Psoas muscle (tissue), 7 donors: ENCODE measurements at regions not wholly inside any gene's neighbourhood (a gene's known extent, or its start where the extent isn't known, plus 50 kb on each side); places are given as distances from the start of the nearest gene placed in this dataset.
"Not testable (repeated sequence)": the region's sequence is repeated elsewhere in the genome, so short reads cannot be mapped to it uniquely, and the experiment has no call there.

Experiments used
- ATAC-seq, 4 donors: fragments of 200-7000 bp; cut with Tn5 transposase; one replicate each; pipeline ENCODE4 v1.9.1; 2020; ENCODE audit warnings: moderate library complexity in 3 of 4, mild to moderate bottlenecking in 2 of 4
- DNase-seq, 2 donors: peaks; one replicate each; pipeline ENCODE4 v3.0.0-alpha.2; 2020
- H3K27ac ChIP-seq: fragments of 200-600 bp; one replicate; pipeline ENCODE4 v1.8.0; 2022
- H3K27me3 ChIP-seq, 3 donors: fragments of 200-600 bp in 1 of 3; one replicate each; pipeline versions ENCODE4 v1.6.1 to v1.8.0; 2013 to 2022; ENCODE audit warnings: low read length in 2 of 3, mild to moderate bottlenecking in 2 of 3, moderate library complexity in 1 of 3; ENCODE audit not compliant: insufficient read depth in 3 of 3
- H3K36me3 ChIP-seq, 2 donors: fragments of 200-600 bp in 1 of 2; one replicate each; pipeline versions ENCODE4 v1.6.1 to v1.8.0; 2013 to 2022; ENCODE audit warnings: low read depth in 1 of 2, mild to moderate bottlenecking in 1 of 2, moderate library complexity in 1 of 2; ENCODE audit not compliant: insufficient read depth in 1 of 2
- H3K4me1 ChIP-seq: fragments of 200-600 bp; one replicate; pipeline ENCODE4 v1.8.0; 2022
- H3K4me3 ChIP-seq: fragments of 200-600 bp; one replicate; pipeline ENCODE4 v1.8.0; 2022; ENCODE audit warnings: mild to moderate bottlenecking
- H3K9me3 ChIP-seq: fragments of 200-600 bp; one replicate; pipeline ENCODE4 v1.8.0; 2022
- WGBS, 3 donors: extraction: QIAGEN DNeasy Blood & Tissue Kit; methylation state at CpG; one replicate each; pipeline versions ENCODE4 v1.1.6 to v1.1.7; 2013; 5-methylcytosine and 5-hydroxymethylcytosine counted together
- intact Hi-C, 2 donors: fragments of 100-400 bp; cut with DNase I; formaldehyde crosslinking; loops; one replicate each; pipeline versions ENCODE4 v1.11.0 to v1.14.2; 2022
- TF ChIP-seq, protein P1 (sequence below): fragments of 200-600 bp; IDR thresholded peaks from one replicate; pipeline ENCODE4 v1.8.0; 2022; ENCODE audit warnings: antibody characterized with exemption
- donor health status: healthy with polysubstance abuse.
- donor health status: DM: no; HTN: no; CAD: no; lungs with moderate emphysema.
- donor health status: Bipolar disorder and iron deficiency.
- donor health status: healthy.
- donor health status: DM: yes; HTN: yes; CAD: no.
- donor health status: DM: no; HTN: no; CAD: no.
- donor health status: DM: yes; HTN: yes; CAD: no.

DNA sequence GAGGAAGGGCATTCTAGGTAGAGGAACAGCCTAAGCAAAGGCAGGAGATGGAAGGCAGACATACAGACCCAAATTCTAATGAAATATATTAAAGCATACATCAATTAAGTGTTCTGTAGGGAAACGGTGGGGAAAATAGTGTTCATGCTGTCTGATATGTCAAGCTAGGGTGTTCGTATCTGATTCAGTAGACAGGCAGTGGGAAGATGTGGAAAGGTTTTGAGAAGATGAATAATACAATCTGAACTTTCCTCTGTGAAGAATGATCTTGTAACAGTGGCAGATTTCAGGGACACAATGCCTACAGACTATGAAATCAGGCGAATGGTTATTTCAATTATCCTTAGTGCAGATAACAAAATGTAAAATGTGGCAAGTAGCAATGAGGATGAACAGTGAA is 594.2 kb downstream of the KCTD12 start:
- Histone ChIP-seq H3K9me3 (no peaks in the 10 kb centered on the region), H3K4me3 (no peak overlapping the region), H3K4me1 (no peaks in the 10 kb centered on the region), H3K27me3 (no peaks in the 10 kb centered on the region), H3K36me3 (no peaks in the 10 kb centered on the region), H3K27ac (no peak overlapping the region)
- ATAC-seq, result no peak
- intact Hi-C loops, result no loop called here
- WGBS, 3 donors, result 86 to 92% (median 89%) methylated on average over 3 of the region's 3 CpGs
- no peak for DNase-seq
- TF ChIP-seq, protein P1, sequence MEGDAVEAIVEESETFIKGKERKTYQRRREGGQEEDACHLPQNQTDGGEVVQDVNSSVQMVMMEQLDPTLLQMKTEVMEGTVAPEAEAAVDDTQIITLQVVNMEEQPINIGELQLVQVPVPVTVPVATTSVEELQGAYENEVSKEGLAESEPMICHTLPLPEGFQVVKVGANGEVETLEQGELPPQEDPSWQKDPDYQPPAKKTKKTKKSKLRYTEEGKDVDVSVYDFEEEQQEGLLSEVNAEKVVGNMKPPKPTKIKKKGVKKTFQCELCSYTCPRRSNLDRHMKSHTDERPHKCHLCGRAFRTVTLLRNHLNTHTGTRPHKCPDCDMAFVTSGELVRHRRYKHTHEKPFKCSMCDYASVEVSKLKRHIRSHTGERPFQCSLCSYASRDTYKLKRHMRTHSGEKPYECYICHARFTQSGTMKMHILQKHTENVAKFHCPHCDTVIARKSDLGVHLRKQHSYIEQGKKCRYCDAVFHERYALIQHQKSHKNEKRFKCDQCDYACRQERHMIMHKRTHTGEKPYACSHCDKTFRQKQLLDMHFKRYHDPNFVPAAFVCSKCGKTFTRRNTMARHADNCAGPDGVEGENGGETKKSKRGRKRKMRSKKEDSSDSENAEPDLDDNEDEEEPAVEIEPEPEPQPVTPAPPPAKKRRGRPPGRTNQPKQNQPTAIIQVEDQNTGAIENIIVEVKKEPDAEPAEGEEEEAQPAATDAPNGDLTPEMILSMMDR, result no peak

DNA sequence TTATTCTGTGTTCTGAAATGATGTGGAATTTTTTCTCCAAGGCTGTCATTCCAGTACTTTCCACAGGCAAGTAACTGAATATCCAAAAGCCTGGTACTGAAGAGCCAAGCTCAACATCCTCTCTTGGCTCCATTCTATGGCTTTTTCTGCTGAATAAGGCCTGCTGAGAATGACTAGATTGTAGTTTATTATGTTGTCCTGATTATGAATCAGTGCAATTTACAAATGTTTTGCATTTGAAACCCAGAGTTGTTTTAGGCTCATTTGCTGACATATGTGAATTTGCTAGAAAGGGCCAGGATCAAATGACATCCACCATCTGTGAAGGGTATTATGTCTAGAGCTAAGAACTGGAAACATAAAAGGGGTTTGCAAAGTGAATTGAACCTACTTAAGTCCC is 596.6 kb downstream of the KCTD12 start:
- Histone ChIP-seq H3K36me3 (no peaks in the 10 kb centered on the region), H3K4me3 (no peak overlapping the region), H3K27ac (no peak overlapping the region), H3K9me3 (no peaks in the 10 kb centered on the region), H3K4me1 (no peaks in the 10 kb centered on the region), H3K27me3 (no peaks in the 10 kb centered on the region)
- no peak for ATAC-seq
- intact Hi-C loops, result no loop called here
- TF ChIP-seq, protein P1, result no peak
- no peak for DNase-seq

DNA sequence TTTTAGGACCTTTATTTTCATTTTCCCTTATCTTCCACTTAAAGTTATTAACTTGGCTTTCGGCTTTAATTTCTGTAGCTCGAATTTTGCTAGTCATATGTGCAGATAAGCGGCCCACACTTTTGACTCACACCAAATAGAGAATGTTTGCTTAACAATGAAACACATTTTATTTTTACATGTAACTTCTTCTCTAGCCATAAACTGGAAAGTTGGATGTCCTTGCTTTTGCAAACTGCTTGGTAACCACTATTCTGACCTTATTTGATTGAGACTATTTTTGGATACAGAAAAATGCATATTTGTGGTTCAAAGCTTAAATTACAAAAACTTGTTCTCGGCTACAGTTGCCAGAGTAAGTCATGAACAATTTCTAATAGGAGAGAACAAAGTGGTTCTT is 600.0 kb downstream of the KCTD12 start:
- DNase-seq (no peak), ATAC-seq (no peak)
- 59 to 73% (median 65%) methylated on average over 4 of the region's 4 CpGs for WGBS, 3 donors
- Histone ChIP-seq H3K4me1 (no peaks in the 10 kb centered on the region), H3K4me3 (no peak overlapping the region), H3K27ac (no peak overlapping the region), H3K9me3 (no peaks in the 10 kb centered on the region), H3K27me3 (no peaks in the 10 kb centered on the region), H3K36me3 (no peaks in the 10 kb centered on the region)
- intact Hi-C loops, result no loop called here
- TF ChIP-seq, protein P1, result no peak

DNA sequence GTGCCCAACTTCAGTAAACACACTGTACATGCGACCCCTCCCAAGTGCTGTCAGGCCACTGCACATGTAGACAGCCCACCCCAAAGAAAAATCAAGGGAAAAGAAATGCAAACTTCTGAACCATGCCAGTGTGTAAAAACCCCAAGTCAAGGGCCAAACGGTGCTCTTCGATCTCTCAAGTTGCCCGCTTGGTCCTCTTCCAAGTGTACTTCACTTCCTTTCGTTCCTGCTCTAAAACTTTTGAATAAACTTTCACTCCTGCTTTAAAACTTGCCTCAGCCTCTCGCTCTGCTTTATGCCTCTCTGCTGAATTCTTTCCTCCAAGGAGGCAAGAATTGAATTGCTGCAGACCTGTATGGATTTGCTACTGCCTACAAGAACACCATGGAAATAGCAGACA is 600.7 kb downstream of the KCTD12 start:
- ATAC-seq (no peak), DNase-seq (no peak)
- H3K9me3 ChIP-seq, result no peaks in the 10 kb centered on the region
- intact Hi-C loops, result no loop called here
- H3K27ac ChIP-seq, result no peak overlapping the region
- 93 to 97% (median 94%) methylated on average over 6 of the region's 6 CpGs for WGBS, 3 donors
- H3K36me3 ChIP-seq, result no peaks in the 10 kb centered on the region
- TF ChIP-seq, protein P1, result no peak
- no peaks in the 10 kb centered on the region for H3K27me3 ChIP-seq
- H3K4me1 ChIP-seq, result no peaks in the 10 kb centered on the region
- H3K4me3 ChIP-seq, result no peak overlapping the region

DNA sequence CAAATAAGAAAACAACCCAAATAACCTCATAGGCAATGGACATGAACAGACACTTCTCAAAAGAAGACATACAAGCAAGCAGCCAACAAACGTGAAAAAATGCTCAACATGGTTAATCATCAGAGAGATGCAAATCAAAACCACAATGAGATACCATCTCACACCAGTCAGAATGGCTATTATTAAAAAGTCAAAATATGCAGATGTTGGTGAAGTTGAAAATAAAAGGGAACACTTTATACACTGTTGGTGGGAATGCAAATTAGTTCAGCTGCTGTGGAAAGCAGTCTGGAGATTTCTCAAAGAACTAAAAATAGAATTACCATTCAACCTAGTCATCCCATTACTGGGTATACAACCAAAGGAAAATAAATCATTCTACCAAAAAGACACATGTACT is 606.4 kb downstream of the KCTD12 start:
- H3K36me3 ChIP-seq, ATAC-seq, H3K27ac ChIP-seq, intact Hi-C loops, H3K27me3 ChIP-seq, DNase-seq, H3K4me1 ChIP-seq, H3K4me3 ChIP-seq, H3K9me3 ChIP-seq: not testable (repeated sequence)
- 46 to 75% (median 69%) methylated on average over 1 of the region's 1 CpG for WGBS, 3 donors
